MM.1S (cell line): ENCODE measurements at regions not wholly inside any gene's neighbourhood (a gene's known extent, or its start where the extent isn't known, plus 50 kb on each side); places are given as distances from the start of the nearest gene placed in this dataset.

Experiments used
- DNase-seq: peaks from one replicate; pipeline ENCODE4 v3.0.0-alpha.2; 2015
- H2AFZ ChIP-seq: fragments of 300-600 bp; sonication (generic); 2 replicates; pipeline ENCODE4 v1.6.0; 2016; ENCODE audit warnings: antibody characterized with exemption, low read length
- H3F3A ChIP-seq: fragments of 300-600 bp; sonication (generic); 2 replicates; pipeline ENCODE4 v1.6.1; 2016; ENCODE audit warnings: mild to moderate bottlenecking, antibody characterized with exemption, low read length, moderate library complexity, mixed read lengths; ENCODE audit not compliant: insufficient read depth
- H3K27ac ChIP-seq: fragments of 300-600 bp; sonication (generic); 2 replicates; pipeline ENCODE4 v1.5.1; 2016; ENCODE audit warnings: mild to moderate bottlenecking, low read length
- H3K27me3 ChIP-seq: fragments of 300-600 bp; sonication (generic); replicated peaks from 2 replicates; pipeline ENCODE4 v1.6.0; 2016; ENCODE audit warnings: low read length; ENCODE audit not compliant: insufficient read depth
- H3K36me3 ChIP-seq: fragments of 300-600 bp; sonication (generic); replicated peaks from 2 replicates; pipeline ENCODE4 v1.6.1; 2016; ENCODE audit warnings: mild to moderate bottlenecking, low read length, mixed read lengths; ENCODE audit not compliant: insufficient read depth
- H3K4me1 ChIP-seq: fragments of 300-600 bp; sonication (generic); 2 replicates; pipeline ENCODE4 v1.6.1; 2016; ENCODE audit warnings: low read length, mixed read lengths
- H3K4me2 ChIP-seq: fragments of 300-600 bp; sonication (generic); 2 replicates; pipeline ENCODE4 v1.6.0; 2016; ENCODE audit warnings: low read depth, low read length
- H3K4me3 ChIP-seq: fragments of 300-600 bp; sonication (generic); 2 replicates; pipeline ENCODE4 v1.5.1; 2016; ENCODE audit warnings: low read length, mixed read lengths
- H3K79me2 ChIP-seq: fragments of 300-600 bp; sonication (generic); 2 replicates; pipeline ENCODE4 v1.6.1; 2016; ENCODE audit warnings: mixed run types, low read length, mixed read lengths
- H3K9ac ChIP-seq: fragments of 300-600 bp; sonication (generic); 2 replicates; pipeline ENCODE4 v1.6.1; 2016; ENCODE audit warnings: low read length, mixed read lengths
- H3K9me2 ChIP-seq: fragments of 300-600 bp; sonication (generic); replicated peaks from 2 replicates; pipeline ENCODE4 v1.6.1; 2016; ENCODE audit warnings: mild to moderate bottlenecking, low read length, mixed read lengths; ENCODE audit not compliant: insufficient read depth
- H3K9me3 ChIP-seq: fragments of 300-600 bp; sonication (generic); replicated peaks from 2 replicates; pipeline ENCODE4 v1.6.1; 2016; ENCODE audit warnings: mild to moderate bottlenecking, low read length, mixed read lengths; ENCODE audit not compliant: insufficient read depth
- H4K20me1 ChIP-seq: fragments of 300-600 bp; sonication (generic); 2 replicates; pipeline ENCODE4 v1.6.1; 2016; ENCODE audit warnings: mild to moderate bottlenecking, low read length, moderate library complexity, mixed read lengths; ENCODE audit not compliant: insufficient read depth
- CTCF ChIP-seq: fragments of 300-600 bp; sonication (generic); IDR thresholded peaks from 2 replicates; pipeline ENCODE4 v1.5.1; 2016; ENCODE audit warnings: antibody characterized with exemption, low read length, mixed read lengths
- EZH2 ChIP-seq: fragments of 300-600 bp; sonication (generic); optimal IDR thresholded peaks from 2 replicates; pipeline ENCODE3; 2017; ENCODE audit warnings: low read depth, mild to moderate bottlenecking, antibody characterized with exemption, low read length, mixed read lengths
- EZH2phosphoT487 ChIP-seq: fragments of 300-600 bp; sonication (generic); IDR thresholded peaks from 2 replicates; pipeline ENCODE4 v1.6.1; 2018; ENCODE audit warnings: antibody characterized with exemption, low read length

- Histone ChIP-seq H3F3A (no peaks in the 10 kb centered on the region), H3K9me2 (no peaks in the 10 kb centered on the region)
Observed at GRCh38 chr4:136489101-136489500, 1043.2 kb downstream of the PCDH18 start.

DNA sequence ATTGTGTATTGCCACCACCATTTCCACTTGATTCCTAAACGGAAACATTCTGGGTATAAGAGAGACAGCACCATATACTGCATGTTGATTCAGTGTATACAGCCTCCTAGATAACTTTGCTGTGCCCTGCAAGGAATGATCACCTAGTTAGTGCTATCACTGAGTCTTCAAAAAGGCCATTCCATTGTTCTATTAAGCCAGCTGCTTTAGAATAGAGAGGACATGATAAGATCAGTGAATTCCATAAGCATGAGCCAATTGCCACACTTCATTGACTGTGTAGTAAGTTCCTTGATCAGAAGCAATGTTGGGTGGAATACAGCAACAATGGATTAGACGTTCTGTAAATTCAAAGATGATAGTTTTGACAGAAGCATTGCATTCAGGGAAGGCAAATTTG, 1047.3 kb downstream of the PCDH18 start:
- Histone ChIP-seq H4K20me1 (no peaks in the 10 kb centered on the region), H3K27me3 (no peaks in the 10 kb centered on the region), H3K4me1 (no peaks in the 10 kb centered on the region), H2AFZ (no peak overlapping the region), H3K9ac (no peak overlapping the region), H3K27ac (no peak overlapping the region), H3K79me2 (no peaks in the 10 kb centered on the region), H3K36me3 (no peaks in the 10 kb centered on the region), H3F3A (no peaks in the 10 kb centered on the region), H3K9me2 (no peaks in the 10 kb centered on the region), H3K4me3 (no peak overlapping the region), H3K9me3 (no peaks in the 10 kb centered on the region), H3K4me2 (no peak overlapping the region)
- TF ChIP-seq EZH2 (no peak), CTCF (no peak), EZH2phosphoT487 (no peak)
- no peak for DNase-seq

More at GRCh38 chr4:136489101-136489500, 1043.2 kb downstream of the PCDH18 start:
- no peaks in the 10 kb centered on the region for H4K20me1 ChIP-seq
- no peak overlapping the region for H3K4me2 ChIP-seq
- no peaks in the 10 kb centered on the region for H3K9me3 ChIP-seq
- H3K4me1 ChIP-seq, result no peaks in the 10 kb centered on the region
- no peak overlapping the region for H3K9ac ChIP-seq
- TF ChIP-seq EZH2phosphoT487, result no peak
- no peak for TF ChIP-seq EZH2
- no peak for TF ChIP-seq CTCF
- no peak for DNase-seq
- H3K79me2 ChIP-seq, result no peaks in the 10 kb centered on the region
- no peaks in the 10 kb centered on the region for H3K36me3 ChIP-seq
- H3K27ac ChIP-seq, result no peak overlapping the region
- H3K27me3 ChIP-seq, result no peaks in the 10 kb centered on the region
- no peak overlapping the region for H3K4me3 ChIP-seq
- H2AFZ ChIP-seq, result no peak overlapping the region

GRCh38 chr4:136476753-136477152, 1055.5 kb downstream of the PCDH18 start:
- no peaks in the 10 kb centered on the region for H4K20me1 ChIP-seq
- H3K9me3 ChIP-seq, result no peaks in the 10 kb centered on the region
- no peaks in the 10 kb centered on the region for H3K79me2 ChIP-seq
- no peaks in the 10 kb centered on the region for H3F3A ChIP-seq
- no peak overlapping the region for H3K9ac ChIP-seq
- no peaks in the 10 kb centered on the region for H3K36me3 ChIP-seq
- H3K4me3 ChIP-seq, result no peak overlapping the region
- H3K27me3 ChIP-seq, result no peaks in the 10 kb centered on the region
- TF ChIP-seq CTCF (no peak), EZH2 (no peak), EZH2phosphoT487 (no peak)
- no peak overlapping the region for H3K27ac ChIP-seq
- DNase-seq, result no peak
- no peaks in the 10 kb centered on the region for H3K4me1 ChIP-seq
- H2AFZ ChIP-seq, result no peak overlapping the region
- H3K4me2 ChIP-seq, result no peak overlapping the region
- no peaks in the 10 kb centered on the region for H3K9me2 ChIP-seq

DNA sequence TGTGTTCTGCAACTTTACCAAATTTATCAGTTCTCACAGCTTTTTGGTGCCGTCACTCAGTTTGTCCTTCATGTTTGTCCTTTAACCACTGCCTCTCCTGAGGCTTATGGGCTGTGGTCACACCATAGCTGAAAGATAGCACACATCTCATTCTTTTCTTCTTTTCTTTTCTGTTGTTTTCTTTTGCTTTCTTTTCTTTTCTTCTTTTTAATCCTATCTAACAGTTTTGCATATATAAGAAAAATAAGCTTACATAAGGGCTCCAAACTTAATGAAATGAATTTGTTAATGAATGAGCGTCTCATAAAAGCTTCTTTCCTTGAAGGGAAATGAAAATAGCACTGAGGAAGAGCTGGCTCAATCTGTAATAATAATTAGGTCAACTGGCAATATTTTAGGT, 1061.2 kb downstream of the PCDH18 start:
- no peak for DNase-seq
- H3K4me1 ChIP-seq, result no peaks in the 10 kb centered on the region
- no peaks in the 10 kb centered on the region for H4K20me1 ChIP-seq
- no peaks in the 10 kb centered on the region for H3K9me3 ChIP-seq
- TF ChIP-seq CTCF (no peak), EZH2phosphoT487 (no peak)
- H3K9me2 ChIP-seq, result no peaks in the 10 kb centered on the region
- H3K36me3 ChIP-seq, result no peaks in the 10 kb centered on the region
- no peak overlapping the region for H3K27ac ChIP-seq
- H3K4me2 ChIP-seq, result no peak overlapping the region
- H3K4me3 ChIP-seq, result no peak overlapping the region
- H2AFZ ChIP-seq, result no peak overlapping the region
- no peaks in the 10 kb centered on the region for H3K79me2 ChIP-seq
- H3F3A ChIP-seq, result no peaks in the 10 kb centered on the region
- no peak overlapping the region for H3K9ac ChIP-seq
- no peaks in the 10 kb centered on the region for H3K27me3 ChIP-seq
